Endothelial cell of umbilical vein (primary cell): ENCODE measurements at regions not wholly inside any gene's neighbourhood (a gene's known extent, or its start where the extent isn't known, plus 50 kb on each side); places are given as distances from the start of the nearest gene placed in this dataset.

Experiments
- EZH2 ChIP-seq: IDR thresholded peaks from 2 replicates; pipeline ENCODE4 v1.6.1; 2012; ENCODE audit warnings: borderline replicate concordance, low read depth, mild to moderate bottlenecking, moderate library complexity, low read length, inconsistent platforms; ENCODE audit not compliant: severe bottlenecking
- FOS ChIP-seq: IDR thresholded peaks from 2 replicates; pipeline ENCODE4 v1.6.1; 2011; ENCODE audit warnings: mild to moderate bottlenecking, low read length, moderate library complexity, borderline replicate concordance; ENCODE audit not compliant: insufficient read depth
- GATA2 ChIP-seq: IDR thresholded peaks from 2 replicates; pipeline ENCODE4 v1.7.0; 2011; ENCODE audit warnings: low read depth, mild to moderate bottlenecking, moderate library complexity, mixed read lengths, low read length; ENCODE audit not compliant: insufficient read length, insufficient read depth
- JUN ChIP-seq: IDR thresholded peaks from 2 replicates; pipeline ENCODE4 v1.6.1; 2011; ENCODE audit warnings: borderline replicate concordance, low read depth; ENCODE audit not compliant: insufficient read length, insufficient read depth
- MYC ChIP-seq: IDR thresholded peaks from one replicate; pipeline ENCODE4 v1.6.1; 2011; ENCODE audit warnings: mild to moderate bottlenecking, low read depth, low read length
- POLR2A ChIP-seq: IDR thresholded peaks from 2 replicates; pipeline ENCODE4 v1.6.1; 2012; ENCODE audit warnings: low read depth, mild to moderate bottlenecking, control low read depth, low read length
- POLR2AphosphoS5 ChIP-seq: IDR thresholded peaks from 2 replicates; pipeline ENCODE4 v1.6.1; 2012; ENCODE audit warnings: low read depth, mild to moderate bottlenecking, control low read depth, low read length, moderate library complexity; ENCODE audit not compliant: insufficient read depth
- TF ChIP-seq, protein P1 (sequence below), 2 donors: IDR thresholded peaks; 1 replicate in 1 of 2; 2 replicates in 1 of 2; pipeline ENCODE4 v1.5.1; 2011; ENCODE audit warnings: low read length in 2 of 2, mild to moderate bottlenecking in 2 of 2, moderate library complexity in 2 of 2, control low read depth in 1 of 2, inconsistent platforms in 1 of 2, low read depth in 1 of 2; ENCODE audit not compliant: insufficient read depth in 1 of 2; ENCODE audit errors: extremely low read depth in 1 of 2
- TF ChIP-seq, protein P2 (sequence below): IDR thresholded peaks from 2 replicates; pipeline ENCODE4 v1.6.1; 2011; ENCODE audit not compliant: insufficient read depth, insufficient read length

DNA sequence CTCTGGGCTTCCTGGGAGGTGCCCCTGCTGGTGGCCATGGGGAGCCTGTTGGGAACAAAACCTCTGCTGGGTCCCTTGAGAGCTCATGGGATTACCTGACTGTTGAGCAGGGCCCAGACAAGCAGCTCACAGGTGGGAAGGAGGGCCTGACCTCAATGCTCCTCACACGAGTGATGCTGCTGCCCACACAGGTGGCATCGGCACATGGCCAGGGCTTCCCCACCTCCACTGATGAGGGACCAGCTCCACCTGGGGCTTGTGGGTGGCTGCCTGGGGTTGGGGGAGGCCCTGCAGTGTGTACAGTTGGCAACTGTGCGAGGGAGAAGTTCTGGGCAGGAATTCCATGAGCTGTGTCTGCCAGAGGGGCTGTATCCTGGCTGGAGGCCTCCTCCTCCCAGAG is 87.8 kb upstream of the NLRP1 start:
- TF ChIP-seq, protein P1, sequence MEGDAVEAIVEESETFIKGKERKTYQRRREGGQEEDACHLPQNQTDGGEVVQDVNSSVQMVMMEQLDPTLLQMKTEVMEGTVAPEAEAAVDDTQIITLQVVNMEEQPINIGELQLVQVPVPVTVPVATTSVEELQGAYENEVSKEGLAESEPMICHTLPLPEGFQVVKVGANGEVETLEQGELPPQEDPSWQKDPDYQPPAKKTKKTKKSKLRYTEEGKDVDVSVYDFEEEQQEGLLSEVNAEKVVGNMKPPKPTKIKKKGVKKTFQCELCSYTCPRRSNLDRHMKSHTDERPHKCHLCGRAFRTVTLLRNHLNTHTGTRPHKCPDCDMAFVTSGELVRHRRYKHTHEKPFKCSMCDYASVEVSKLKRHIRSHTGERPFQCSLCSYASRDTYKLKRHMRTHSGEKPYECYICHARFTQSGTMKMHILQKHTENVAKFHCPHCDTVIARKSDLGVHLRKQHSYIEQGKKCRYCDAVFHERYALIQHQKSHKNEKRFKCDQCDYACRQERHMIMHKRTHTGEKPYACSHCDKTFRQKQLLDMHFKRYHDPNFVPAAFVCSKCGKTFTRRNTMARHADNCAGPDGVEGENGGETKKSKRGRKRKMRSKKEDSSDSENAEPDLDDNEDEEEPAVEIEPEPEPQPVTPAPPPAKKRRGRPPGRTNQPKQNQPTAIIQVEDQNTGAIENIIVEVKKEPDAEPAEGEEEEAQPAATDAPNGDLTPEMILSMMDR (IDR thresholded peaks at IDR 0.05; ENCODE audit: extremely low read depth in 1 of 2, insufficient read depth in 1 of 2, low read depth in 1 of 2, low read length in 2 of 2): no peak
- no peak for TF ChIP-seq EZH2
- TF ChIP-seq POLR2A: no peak
- TF ChIP-seq, protein P2, sequence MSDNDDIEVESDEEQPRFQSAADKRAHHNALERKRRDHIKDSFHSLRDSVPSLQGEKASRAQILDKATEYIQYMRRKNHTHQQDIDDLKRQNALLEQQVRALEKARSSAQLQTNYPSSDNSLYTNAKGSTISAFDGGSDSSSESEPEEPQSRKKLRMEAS: no peak
- no peak for TF ChIP-seq GATA2
- no peak for TF ChIP-seq POLR2AphosphoS5
- TF ChIP-seq FOS: no peak
- no peak for TF ChIP-seq MYC
- no peak for TF ChIP-seq JUN
